ENCODE measurements at regions not wholly inside any gene's neighbourhood (a gene's known extent, or its start where the extent isn't known, plus 50 kb on each side); places are given as distances from the start of the nearest gene placed in this dataset.

GRCh38 chr10:60643874-60644273 lies 134.4 kb upstream of the CDK1 start:
- 47% methylated on average over 1 of the region's 1 CpG for WGBS
- no peak for TF ChIP-seq POLR2A (IDR thresholded peaks at IDR 0.05; ENCODE audit: low read depth)
- Histone ChIP-seq H3K9me3 (no peaks in the 10 kb centered on the region), H3K4me3 (no peak overlapping the region), H3K4me1 (peaks cover 0 to 3% (median 2%) of the 10 kb centered on the region in 4 donors), H3K27me3 (no peaks in the 10 kb centered on the region), H3K27ac (replicated peaks in 1 of 4) (no peak overlapping the region), H3K36me3 (no peaks in the 10 kb centered on the region)
- intact Hi-C loops (cut with DNase I): loop anchor here (10.0 kb wide), 3 partner anchors 99 to 539 kb away; no protein-coding TSS in a partner anchor
- no peak for DNase-seq (ENCODE audit: extremely low spot score)

GRCh38 chr10:60629332-60629731 lies 148.9 kb upstream of the CDK1 start:
- no peaks in the 10 kb centered on the region for H3K4me1 ChIP-seq
- no peak for DNase-seq (ENCODE audit: extremely low spot score)
- H3K9me3 ChIP-seq: no peaks in the 10 kb centered on the region
- no peak overlapping the region for H3K27ac ChIP-seq (replicated peaks in 1 of 4)
- no peaks in the 10 kb centered on the region for H3K27me3 ChIP-seq
- 85% methylated on average over 1 of the region's 1 CpG for WGBS
- no peak overlapping the region for H3K4me3 ChIP-seq
- intact Hi-C loops (cut with DNase I): no loop called here
- no peaks in the 10 kb centered on the region for H3K36me3 ChIP-seq
- TF ChIP-seq POLR2AphosphoS5 (IDR thresholded peaks at IDR 0.05) (no peak), EP300 (IDR thresholded peaks at IDR 0.05) (no peak), POLR2A (IDR thresholded peaks at IDR 0.05; ENCODE audit: low read depth) (no peak), CTCF (IDR thresholded peaks at IDR 0.05) (no peak)

- Histone ChIP-seq H3K27me3 (no peaks in the 10 kb centered on the region), H3K9me3 (no peaks in the 10 kb centered on the region), H3K27ac (replicated peaks in 1 of 4) (no peak overlapping the region), H3K4me1 (no peaks in the 10 kb centered on the region), H3K4me3 (no peak overlapping the region), H3K36me3 (no peaks in the 10 kb centered on the region)
- no peak for TF ChIP-seq EP300 (IDR thresholded peaks at IDR 0.05)
- no peak for TF ChIP-seq CTCF (IDR thresholded peaks at IDR 0.05)
- no peak for TF ChIP-seq POLR2A (IDR thresholded peaks at IDR 0.05; ENCODE audit: low read depth)
- TF ChIP-seq POLR2AphosphoS5 (IDR thresholded peaks at IDR 0.05): no peak
- 91% methylated on average over 6 of the region's 6 CpGs for whole genome bisulfite sequencing
- intact Hi-C loops (cut with DNase I): no loop called here
- no peak for DNase-seq (ENCODE audit: extremely low spot score)
Observed at GRCh38 chr10:60627778-60628748, 150.2 kb upstream of the CDK1 start.

GRCh38 chr10:60626037-60626436 lies 152.2 kb upstream of the CDK1 start:
- no peaks in the 10 kb centered on the region for H3K9me3 ChIP-seq
- no peak overlapping the region for H3K27ac ChIP-seq (replicated peaks in 1 of 4)
- WGBS: 86% methylated on average over 1 of the region's 1 CpG
- H3K4me1 ChIP-seq: no peaks in the 10 kb centered on the region
- DNase-seq (ENCODE audit: extremely low spot score): no peak
- no peaks in the 10 kb centered on the region for H3K36me3 ChIP-seq
- no peaks in the 10 kb centered on the region for H3K27me3 ChIP-seq
- TF ChIP-seq POLR2AphosphoS5 (IDR thresholded peaks at IDR 0.05): no peak
- no peak for TF ChIP-seq POLR2A (IDR thresholded peaks at IDR 0.05; ENCODE audit: low read depth)
- intact Hi-C loops (cut with DNase I): no loop called here
- H3K4me3 ChIP-seq: no peak overlapping the region

GRCh38 chr10:60623627-60624026 lies 154.7 kb upstream of the CDK1 start:
- no peak overlapping the region for H3K4me3 ChIP-seq
- no peaks in the 10 kb centered on the region for H3K9me3 ChIP-seq
- TF ChIP-seq POLR2AphosphoS5 (IDR thresholded peaks at IDR 0.05) (no peak), EP300 (IDR thresholded peaks at IDR 0.05) (no peak), CTCF (IDR thresholded peaks at IDR 0.05) (no peak), POLR2A (IDR thresholded peaks at IDR 0.05; ENCODE audit: low read depth) (no peak)
- H3K27ac ChIP-seq (replicated peaks in 1 of 4): no peak overlapping the region
- intact Hi-C loops (cut with DNase I): no loop called here
- H3K4me1 ChIP-seq: no peaks in the 10 kb centered on the region
- 88% methylated on average over 1 of the region's 1 CpG for WGBS
- H3K27me3 ChIP-seq: no peaks in the 10 kb centered on the region
- DNase-seq (ENCODE audit: extremely low spot score): no peak
- H3K36me3 ChIP-seq: no peaks in the 10 kb centered on the region

Measured in esophagus muscularis mucosa (tissue), 4 donors.